ENCODE measurements at regions not wholly inside any gene's neighbourhood (a gene's known extent, or its start where the extent isn't known, plus 50 kb on each side); places are given as distances from the start of the nearest gene placed in this dataset.

- TF ChIP-seq CTCF (IDR thresholded peaks at IDR 0.05; ENCODE audit: insufficient read depth, low read length, poor library complexity, severe bottlenecking): no peak
Measured at GRCh38 chr6:67646550-67646949, 988.5 kb upstream of the ADGRB3 start.

GRCh38 chr6:67643281-67643680 lies 991.8 kb upstream of the ADGRB3 start:
- H3K4me3 ChIP-seq (replicated peaks; ENCODE audit: low read depth, low read length): no peak overlapping the region
- no peak for TF ChIP-seq CTCF (IDR thresholded peaks at IDR 0.05; ENCODE audit: insufficient read depth, low read length, poor library complexity, severe bottlenecking)
- H3K27me3 ChIP-seq (replicated peaks; ENCODE audit: control insufficient read depth, insufficient read depth, low read length): no peaks in the 10 kb centered on the region
- no peak for DNase-seq (ENCODE audit: extremely low read depth, insufficient read length)
- H3K36me3 ChIP-seq (ENCODE audit: control insufficient read depth, insufficient read depth, low read length): no peaks in the 10 kb centered on the region

More at GRCh38 chr6:67646550-67646949, 988.5 kb upstream of the ADGRB3 start:
- Histone ChIP-seq H3K27me3 (replicated peaks; ENCODE audit: control insufficient read depth, insufficient read depth, low read length) (no peaks in the 10 kb centered on the region), H3K4me3 (replicated peaks; ENCODE audit: low read depth, low read length) (no peak overlapping the region), H3K36me3 (ENCODE audit: control insufficient read depth, insufficient read depth, low read length) (no peaks in the 10 kb centered on the region)
- no peak for DNase-seq (ENCODE audit: extremely low read depth, insufficient read length)

- no peak for DNase-seq (ENCODE audit: extremely low read depth, insufficient read length)
- no peaks in the 10 kb centered on the region for H3K36me3 ChIP-seq (ENCODE audit: control insufficient read depth, insufficient read depth, low read length)
- H3K4me3 ChIP-seq (replicated peaks; ENCODE audit: low read depth, low read length): no peak overlapping the region
- no peaks in the 10 kb centered on the region for H3K27me3 ChIP-seq (replicated peaks; ENCODE audit: control insufficient read depth, insufficient read depth, low read length)
- no peak for TF ChIP-seq CTCF (IDR thresholded peaks at IDR 0.05; ENCODE audit: insufficient read depth, low read length, poor library complexity, severe bottlenecking)
Measured at GRCh38 chr6:67642582-67642981, 992.5 kb upstream of the ADGRB3 start.

GRCh38 chr6:67640484-67640883 lies 994.6 kb upstream of the ADGRB3 start:
- Histone ChIP-seq H3K36me3 (ENCODE audit: control insufficient read depth, insufficient read depth, low read length) (no peaks in the 10 kb centered on the region), H3K4me3 (replicated peaks; ENCODE audit: low read depth, low read length) (no peak overlapping the region), H3K27me3 (replicated peaks; ENCODE audit: control insufficient read depth, insufficient read depth, low read length) (no peaks in the 10 kb centered on the region)
- TF ChIP-seq CTCF (IDR thresholded peaks at IDR 0.05; ENCODE audit: insufficient read depth, low read length, poor library complexity, severe bottlenecking): no peak
- DNase-seq (ENCODE audit: extremely low read depth, insufficient read length): no peak

GRCh38 chr6:67639161-67639560 lies 995.9 kb upstream of the ADGRB3 start:
- no peaks in the 10 kb centered on the region for H3K36me3 ChIP-seq (ENCODE audit: control insufficient read depth, insufficient read depth, low read length)
- H3K27me3 ChIP-seq (replicated peaks; ENCODE audit: control insufficient read depth, insufficient read depth, low read length): no peaks in the 10 kb centered on the region
- no peak for DNase-seq (ENCODE audit: extremely low read depth, insufficient read length)
- no peak overlapping the region for H3K4me3 ChIP-seq (replicated peaks; ENCODE audit: low read depth, low read length)
- TF ChIP-seq CTCF (IDR thresholded peaks at IDR 0.05; ENCODE audit: insufficient read depth, low read length, poor library complexity, severe bottlenecking): no peak

- no peaks in the 10 kb centered on the region for H3K27me3 ChIP-seq (replicated peaks; ENCODE audit: control insufficient read depth, insufficient read depth, low read length)
- no peaks in the 10 kb centered on the region for H3K36me3 ChIP-seq (ENCODE audit: control insufficient read depth, insufficient read depth, low read length)
- no peak for DNase-seq (ENCODE audit: extremely low read depth, insufficient read length)
- no peak for TF ChIP-seq CTCF (IDR thresholded peaks at IDR 0.05; ENCODE audit: insufficient read depth, low read length, poor library complexity, severe bottlenecking)
- no peak overlapping the region for H3K4me3 ChIP-seq (replicated peaks; ENCODE audit: low read depth, low read length)
Measured at GRCh38 chr6:67634199-67634598, 1000.9 kb upstream of the ADGRB3 start.
